Immature natural killer cell (primary cell): ENCODE measurements at regions not wholly inside any gene's neighbourhood (a gene's known extent, or its start where the extent isn't known, plus 50 kb on each side); places are given as distances from the start of the nearest gene placed in this dataset.
A peak's percentile ranks its signal among the peaks of the same experiment; 100 is the strongest.

Experiments
- DNase-seq, 3 donors: peaks; one replicate each; pipeline ENCODE4 v3.0.0; 2022; ENCODE audit warnings: mixed read lengths in 1 of 3
- H3K27ac Mint-ChIP-seq, 6 donors: one replicate each; pipeline ENCODE4 v1.8.0; 2020; ENCODE audit warnings: mixed read lengths in 6 of 6, mild to moderate bottlenecking in 5 of 6, inconsistent platforms in 4 of 6, moderate library complexity in 3 of 6
- H3K27me3 Mint-ChIP-seq, 3 donors: one replicate each; pipeline ENCODE4 v1.8.0; 2020 to 2021; ENCODE audit warnings: low read depth in 3 of 3, mild to moderate bottlenecking in 3 of 3, mixed read lengths in 3 of 3, moderate library complexity in 3 of 3, inconsistent platforms in 1 of 3
- H3K36me3 Mint-ChIP-seq, 3 donors: one replicate each; pipeline ENCODE4 v1.8.0; 2020; ENCODE audit warnings: mixed read lengths in 3 of 3, inconsistent platforms in 2 of 3, mild to moderate bottlenecking in 2 of 3
- H3K4me1 Mint-ChIP-seq, 2 donors: one replicate each; pipeline ENCODE4 v1.8.0; 2020; ENCODE audit warnings: inconsistent platforms in 2 of 2, mild to moderate bottlenecking in 2 of 2, mixed read lengths in 2 of 2, moderate library complexity in 1 of 2
- H3K4me3 Mint-ChIP-seq, 5 donors: one replicate each; pipeline ENCODE4 v1.8.0; 2020; ENCODE audit warnings: mild to moderate bottlenecking in 5 of 5, mixed read lengths in 5 of 5, inconsistent platforms in 3 of 5, moderate library complexity in 3 of 5
- H3K9me3 Mint-ChIP-seq, 6 donors: one replicate each; pipeline ENCODE4 v1.8.0; 2020; ENCODE audit warnings: mild to moderate bottlenecking in 6 of 6, mixed read lengths in 6 of 6, inconsistent platforms in 4 of 6, moderate library complexity in 3 of 6

DNA sequence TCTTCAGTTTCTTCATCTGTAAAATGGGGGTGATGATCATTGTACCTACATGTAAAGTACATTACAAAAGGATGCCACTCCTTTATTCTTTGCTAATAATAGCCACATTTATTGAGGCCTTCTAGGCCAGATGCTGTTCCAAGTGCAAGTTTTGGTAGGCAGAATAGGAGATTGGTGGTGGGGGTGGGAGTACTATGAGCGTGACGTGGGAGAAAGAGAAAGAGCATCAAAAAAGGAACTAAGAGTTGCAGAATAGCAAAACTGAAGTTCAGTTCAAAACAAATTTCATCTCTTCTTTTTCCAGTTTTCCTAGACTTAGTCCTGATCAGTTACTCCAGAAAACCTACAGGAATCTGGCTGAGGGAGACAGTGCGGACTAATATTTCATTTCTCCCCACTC lies 174.1 kb downstream of the SNX18 start:
- peaks cover 0 to 2% (median 0%) of the 10 kb centered on the region in 6 donors for H3K9me3 Mint-ChIP-seq
- no peak overlapping the region for H3K27ac Mint-ChIP-seq
- H3K4me1 Mint-ChIP-seq, result peaks cover 22 to 24% of the 10 kb centered on the region in 2 donors
- peaks cover 0 to 3% (median 0%) of the 10 kb centered on the region in 3 donors for H3K36me3 Mint-ChIP-seq
- no peak overlapping the region for H3K4me3 Mint-ChIP-seq
- no peak for DNase-seq
- peaks cover 0 to 6% (median 0%) of the 10 kb centered on the region in 3 donors for H3K27me3 Mint-ChIP-seq

DNA sequence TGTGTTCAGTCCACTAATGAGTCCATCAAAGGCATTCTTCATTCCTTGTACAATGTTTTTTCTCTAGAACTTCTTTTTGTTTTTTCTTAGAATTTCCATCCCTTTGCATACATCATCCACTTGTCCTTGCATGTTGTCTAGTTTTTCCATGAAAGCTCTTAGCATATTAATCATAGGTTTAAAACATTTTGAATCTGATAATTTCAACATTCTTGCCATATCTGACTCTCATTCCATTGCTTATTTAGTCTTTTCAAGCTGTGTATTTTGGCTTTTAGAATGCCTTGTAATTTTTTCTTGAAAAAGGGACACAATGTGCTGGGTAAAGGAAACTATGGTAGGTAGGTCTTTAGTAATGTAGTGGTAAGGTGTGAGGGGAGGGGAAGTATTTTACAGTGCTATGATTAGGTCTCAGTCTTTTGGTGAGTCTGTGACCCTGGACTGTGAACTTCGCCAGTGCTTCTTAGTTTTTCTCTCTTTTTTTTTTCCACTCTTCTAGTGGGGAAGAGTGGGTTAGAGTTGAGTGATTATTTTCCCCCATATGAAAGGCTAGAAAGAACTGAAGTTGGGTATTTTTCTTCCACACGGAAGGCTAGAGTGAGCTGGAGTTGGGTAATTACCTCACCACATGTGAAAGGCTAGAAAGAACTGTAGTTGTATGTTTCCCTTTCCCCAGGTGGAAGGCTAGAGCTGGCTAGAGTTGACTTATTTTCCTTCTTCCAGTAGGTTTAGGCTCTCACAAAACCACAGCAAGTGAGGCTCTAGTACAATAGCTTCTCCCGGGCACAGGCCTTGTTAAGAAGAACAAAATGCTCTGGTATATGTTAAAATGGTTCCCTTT lies 172.1 kb downstream of the SNX18 start:
- H3K4me3 Mint-ChIP-seq, result peak overlapping the region in 1 of 5 donors; percentile 22
- peaks cover 0 to 2% (median 0%) of the 10 kb centered on the region in 6 donors for H3K9me3 Mint-ChIP-seq
- no peak overlapping the region for H3K27ac Mint-ChIP-seq
- peaks cover 0 to 6% (median 0%) of the 10 kb centered on the region in 3 donors for H3K27me3 Mint-ChIP-seq
- no peaks in the 10 kb centered on the region for H3K36me3 Mint-ChIP-seq
- no peak for DNase-seq
- peaks cover 24% of the 10 kb centered on the region in 2 donors for H3K4me1 Mint-ChIP-seq

DNA sequence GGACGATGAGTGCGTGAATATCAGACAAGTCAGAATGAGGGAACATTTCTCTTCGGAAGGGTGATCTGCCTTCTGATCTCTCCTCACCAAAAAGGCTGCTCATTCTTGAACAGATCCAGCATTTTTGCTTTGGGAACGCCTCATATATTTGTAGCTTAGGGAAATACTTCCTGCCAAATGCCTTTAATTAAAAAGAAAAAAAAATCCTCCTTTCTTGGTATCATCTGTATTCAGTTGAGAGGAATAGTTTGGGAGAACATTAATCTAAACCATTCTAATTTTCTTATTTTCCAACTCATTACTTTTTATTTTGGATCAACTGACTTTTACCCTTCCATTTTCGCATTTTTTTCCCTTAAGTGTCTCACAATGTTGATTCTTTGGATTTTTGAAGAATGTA lies 163.4 kb downstream of the SNX18 start:
- H3K27ac Mint-ChIP-seq, result no peak overlapping the region
- H3K4me1 Mint-ChIP-seq, result peaks cover 12 to 16% of the 10 kb centered on the region in 2 donors
- peaks cover 0 to 4% (median 0%) of the 10 kb centered on the region in 3 donors for H3K36me3 Mint-ChIP-seq
- H3K9me3 Mint-ChIP-seq, result no peaks in the 10 kb centered on the region
- H3K4me3 Mint-ChIP-seq, result no peak overlapping the region
- peaks cover 0 to 4% (median 2%) of the 10 kb centered on the region in 3 donors for H3K27me3 Mint-ChIP-seq
- DNase-seq, result no peak

DNA sequence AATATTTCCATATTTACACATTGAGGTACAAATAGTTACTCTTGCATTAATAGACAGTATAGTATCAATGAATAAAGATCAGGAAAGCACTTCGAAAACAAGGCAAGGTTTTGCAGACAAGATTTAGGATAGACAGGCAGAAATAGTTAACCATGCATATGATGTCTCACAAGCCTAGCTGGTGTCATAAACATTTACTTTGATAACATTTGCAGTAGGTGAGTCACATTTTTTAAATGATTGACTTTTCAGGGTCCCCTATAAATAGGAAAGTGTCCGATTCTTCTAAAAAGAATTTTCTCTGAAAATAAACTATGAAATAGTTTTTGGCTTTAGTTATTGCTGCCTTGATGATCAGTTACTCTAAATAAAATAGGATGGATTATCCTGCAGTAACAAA lies 162.1 kb downstream of the SNX18 start:
- Mint-ChIP-seq H3K36me3 (peaks cover 0 to 4% (median 0%) of the 10 kb centered on the region in 3 donors), H3K4me1 (peaks cover 22 to 29% of the 10 kb centered on the region in 2 donors), H3K4me3 (no peak overlapping the region), H3K27me3 (peaks cover 2 to 4% (median 2%) of the 10 kb centered on the region in 3 donors), H3K9me3 (no peaks in the 10 kb centered on the region), H3K27ac (no peak overlapping the region)
- no peak for DNase-seq

DNA sequence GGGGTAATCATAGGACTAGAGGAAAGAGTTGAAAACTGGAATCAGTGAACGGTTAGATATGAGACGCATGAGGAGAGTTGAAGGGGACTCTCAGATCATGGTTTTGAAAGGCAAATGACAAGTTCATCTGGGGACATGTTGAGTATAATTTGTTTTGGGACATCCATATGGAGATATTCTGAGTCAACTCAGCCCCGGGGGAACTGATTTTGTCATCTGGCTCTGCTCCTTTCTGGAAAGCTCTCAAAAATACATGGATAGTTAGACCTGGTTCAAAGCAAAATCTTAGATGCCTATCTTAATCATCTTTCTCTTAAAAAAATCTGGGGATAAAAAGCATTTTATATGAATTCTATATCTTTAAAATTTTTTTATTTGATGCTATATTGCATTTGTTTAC lies 161.2 kb downstream of the SNX18 start:
- Mint-ChIP-seq H3K4me3 (no peak overlapping the region), H3K27ac (no peak overlapping the region), H3K4me1 (peaks cover 31 to 39% of the 10 kb centered on the region in 2 donors), H3K9me3 (no peaks in the 10 kb centered on the region), H3K27me3 (peaks cover 2 to 4% (median 3%) of the 10 kb centered on the region in 3 donors), H3K36me3 (peaks cover 0 to 4% (median 0%) of the 10 kb centered on the region in 3 donors)
- no peak for DNase-seq

DNA sequence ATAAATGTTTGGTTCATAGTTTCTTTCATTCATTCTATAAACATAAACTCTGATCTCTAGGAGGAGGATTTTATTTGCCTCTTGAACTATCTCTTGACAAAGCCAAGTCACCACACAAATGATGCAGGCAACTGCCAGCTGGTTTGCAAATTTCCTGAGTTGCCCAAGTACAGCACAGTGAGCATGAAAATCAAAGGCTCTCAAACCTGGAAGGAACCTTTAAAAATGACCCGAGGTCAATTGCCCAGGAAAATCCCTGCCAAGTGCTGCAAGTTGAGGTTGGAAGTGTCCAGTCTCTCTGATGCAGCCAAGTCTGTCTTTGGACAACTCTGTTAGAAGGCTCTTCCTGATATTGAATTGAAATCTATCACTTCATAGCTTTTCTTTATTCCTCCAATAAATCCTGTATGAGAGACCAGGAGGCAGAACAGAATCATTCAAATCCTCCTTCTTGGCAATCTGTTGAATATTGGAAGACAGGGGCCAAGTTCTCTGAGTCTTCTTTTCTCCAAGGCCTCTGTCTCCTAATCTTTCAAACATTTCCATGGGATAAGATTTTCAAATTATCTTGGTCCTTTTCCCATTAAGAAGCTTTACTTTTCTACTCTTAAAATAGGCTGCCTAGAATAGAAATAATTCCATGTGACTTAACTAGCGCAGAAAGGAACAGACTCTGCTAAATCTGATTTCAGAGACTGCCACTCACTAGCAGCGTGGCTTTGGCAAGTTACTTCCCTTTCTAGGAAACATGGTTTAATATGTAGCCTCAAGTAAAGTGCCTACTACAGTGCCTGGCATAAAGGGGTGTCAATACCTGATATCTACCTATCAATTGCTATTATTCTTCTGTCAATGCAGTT lies 159.2 kb downstream of the SNX18 start:
- H3K27me3 Mint-ChIP-seq, result peaks cover 2 to 3% (median 2%) of the 10 kb centered on the region in 3 donors
- H3K9me3 Mint-ChIP-seq, result no peaks in the 10 kb centered on the region
- peak overlapping the region in 3 of 6 donors; percentile 14 to 42 (median 15) for H3K27ac Mint-ChIP-seq
- H3K4me3 Mint-ChIP-seq, result no peak overlapping the region
- no peaks in the 10 kb centered on the region for H3K36me3 Mint-ChIP-seq
- no peak for DNase-seq
- peaks cover 48 to 59% of the 10 kb centered on the region in 2 donors for H3K4me1 Mint-ChIP-seq

DNA sequence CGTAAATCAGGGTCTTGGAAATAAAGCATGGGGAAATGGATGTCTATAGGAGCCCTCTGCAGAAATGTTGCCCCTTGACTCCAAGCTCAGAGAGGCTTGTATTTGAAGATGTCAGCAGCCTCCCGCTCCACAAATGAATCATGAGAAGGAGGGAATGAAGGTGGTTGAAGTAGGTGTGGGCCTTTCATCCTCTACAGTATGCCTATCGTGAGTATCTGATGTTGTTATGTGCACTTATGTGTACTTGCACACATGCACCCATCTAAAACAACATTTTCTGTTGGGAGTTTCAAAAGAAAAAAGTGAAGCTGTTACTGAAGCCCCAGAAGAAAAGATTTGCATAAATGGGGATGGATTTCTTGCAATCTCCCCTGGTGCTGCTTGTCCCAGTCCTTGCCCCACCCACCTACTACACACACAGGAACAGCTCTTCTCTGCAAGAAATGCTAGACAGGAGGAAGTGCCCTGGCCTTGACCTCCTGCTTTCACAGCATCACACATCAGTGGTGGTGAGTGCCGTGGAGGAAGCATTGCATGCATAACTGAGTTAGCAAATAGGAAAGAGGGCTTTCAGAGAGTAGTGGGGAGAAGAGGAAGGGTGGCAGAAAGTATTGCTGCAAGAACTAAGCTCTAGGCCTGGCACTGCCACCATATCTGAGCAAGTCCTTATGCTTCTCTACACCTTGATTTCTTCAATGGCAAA lies 156.1 kb downstream of the SNX18 start:
- Mint-ChIP-seq H3K9me3 (no peaks in the 10 kb centered on the region), H3K36me3 (no peaks in the 10 kb centered on the region), H3K4me1 (peaks cover 68 to 85% of the 10 kb centered on the region in 2 donors), H3K27me3 (peaks cover 2 to 3% (median 2%) of the 10 kb centered on the region in 3 donors), H3K4me3 (peak overlapping the region; percentile 17 to 72 (median 64)), H3K27ac (peak overlapping the region; percentile 69 to 94 (median 87))
- peak; percentile 74 to 75 (median 74) for DNase-seq

DNA sequence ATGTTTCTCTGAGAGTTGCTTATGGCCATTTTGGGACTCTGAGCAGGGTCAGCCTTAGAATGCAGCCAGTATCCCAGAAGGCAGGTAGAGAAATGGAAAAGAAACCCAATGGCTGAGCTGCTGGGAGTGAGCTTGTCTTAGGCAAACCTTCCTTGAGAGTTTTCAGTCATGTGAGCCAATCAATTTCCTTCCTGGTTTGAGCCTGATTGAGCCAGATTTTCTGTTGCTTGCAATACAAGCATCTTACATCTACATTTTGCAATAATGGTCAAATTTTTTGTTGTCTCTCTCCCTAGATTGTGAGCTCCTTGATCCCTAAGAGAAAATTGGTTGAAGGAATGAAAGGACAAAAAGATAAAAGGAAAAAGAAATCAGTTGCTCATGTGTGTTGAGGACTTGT lies 155.3 kb downstream of the SNX18 start:
- H3K36me3 Mint-ChIP-seq, result peaks cover 0 to 6% (median 5%) of the 10 kb centered on the region in 3 donors
- H3K9me3 Mint-ChIP-seq, result peaks cover 0 to 2% (median 0%) of the 10 kb centered on the region in 6 donors
- peak overlapping the region in 3 of 5 donors; percentile 8 to 72 (median 12) for H3K4me3 Mint-ChIP-seq
- H3K4me1 Mint-ChIP-seq, result peaks cover 68 to 85% of the 10 kb centered on the region in 2 donors
- H3K27me3 Mint-ChIP-seq, result peaks cover 0 to 3% (median 2%) of the 10 kb centered on the region in 3 donors
- DNase-seq, result no peak
- H3K27ac Mint-ChIP-seq, result peak overlapping the region; percentile 69 to 94 (median 87)

DNA sequence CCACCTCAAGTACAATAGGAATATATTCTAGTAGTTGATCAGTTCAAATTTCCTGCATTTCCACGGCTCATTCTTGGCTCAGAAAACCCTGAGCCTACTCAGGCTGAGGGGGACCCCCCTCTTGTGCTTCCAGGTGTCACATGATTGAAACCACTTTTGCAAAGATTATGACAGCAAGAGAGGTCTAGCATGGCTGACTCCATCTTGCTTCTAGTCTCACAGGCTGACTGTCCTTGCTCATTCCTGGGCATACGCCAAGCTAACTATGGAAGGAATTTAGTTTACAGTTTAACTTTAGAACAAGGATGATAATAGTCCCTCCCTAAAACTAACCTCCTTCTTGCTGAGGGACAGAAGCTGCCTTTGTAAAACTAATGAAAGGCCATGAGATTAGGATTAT lies 154.1 kb downstream of the SNX18 start:
- H3K27ac Mint-ChIP-seq, result peak overlapping the region in 3 of 6 donors; percentile 18 to 76 (median 30)
- H3K36me3 Mint-ChIP-seq, result peaks cover 1 to 7% (median 5%) of the 10 kb centered on the region in 3 donors
- H3K27me3 Mint-ChIP-seq, result peaks cover 0 to 3% (median 2%) of the 10 kb centered on the region in 3 donors
- DNase-seq, result no peak
- H3K4me1 Mint-ChIP-seq, result peaks cover 65 to 76% of the 10 kb centered on the region in 2 donors
- peaks cover 0 to 2% (median 0%) of the 10 kb centered on the region in 6 donors for H3K9me3 Mint-ChIP-seq
- H3K4me3 Mint-ChIP-seq, result no peak overlapping the region

DNA sequence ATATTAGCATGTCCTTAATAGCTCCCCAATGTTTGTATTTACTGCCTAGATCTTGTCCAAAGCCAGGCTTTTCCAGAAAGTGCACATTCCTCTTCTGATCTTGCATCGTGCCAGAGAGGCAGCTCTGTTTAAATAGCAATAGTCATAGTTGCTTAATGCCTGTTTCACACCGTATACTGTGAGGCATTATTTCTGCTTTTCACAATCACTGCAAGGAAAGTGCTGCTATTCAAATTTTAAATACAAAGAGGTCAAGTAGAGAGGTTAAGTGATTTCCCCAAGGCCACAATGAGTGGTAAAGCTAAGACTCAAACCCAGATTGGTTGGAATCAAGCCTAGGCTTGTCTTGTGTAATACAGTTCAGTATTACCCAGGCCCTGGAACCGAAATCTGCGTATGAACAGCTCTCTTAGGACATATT lies 153.6 kb downstream of the SNX18 start:
- Mint-ChIP-seq H3K4me3 (no peak overlapping the region), H3K36me3 (peaks cover 4 to 10% (median 5%) of the 10 kb centered on the region in 3 donors), H3K9me3 (peaks cover 0 to 2% (median 0%) of the 10 kb centered on the region in 6 donors), H3K27ac (peak overlapping the region in 4 of 6 donors; percentile 25 to 76 (median 64)), H3K4me1 (peaks cover 59 to 70% of the 10 kb centered on the region in 2 donors), H3K27me3 (peaks cover 0 to 3% (median 1%) of the 10 kb centered on the region in 3 donors)
- no peak for DNase-seq

DNA sequence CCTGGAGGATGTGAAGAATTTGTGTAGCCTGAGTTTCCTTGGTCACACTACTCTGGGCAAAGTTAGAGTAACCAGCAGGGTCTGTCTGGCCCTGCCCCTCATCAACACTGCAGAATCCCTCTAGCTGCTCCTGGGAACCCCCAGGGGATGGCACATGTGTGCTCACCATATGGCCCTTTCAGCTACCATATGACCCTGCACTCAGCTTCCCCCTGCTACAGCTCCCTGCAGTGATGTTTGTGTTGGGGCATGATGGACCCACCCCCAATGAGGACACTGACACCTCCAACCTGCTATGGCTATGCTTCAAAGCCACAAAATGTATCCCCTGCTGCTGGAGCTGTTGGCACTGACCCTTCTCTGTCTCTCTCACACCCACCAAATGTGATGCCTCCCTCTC lies 152.7 kb downstream of the SNX18 start:
- Mint-ChIP-seq H3K27ac (peak overlapping the region in 5 of 6 donors; percentile 31 to 76 (median 55)), H3K9me3 (peaks cover 0 to 2% (median 0%) of the 10 kb centered on the region in 6 donors), H3K27me3 (peaks cover 0 to 3% (median 0%) of the 10 kb centered on the region in 3 donors), H3K4me3 (peak overlapping the region in 2 of 5 donors; percentile 54 to 59), H3K4me1 (peaks cover 53 to 62% of the 10 kb centered on the region in 2 donors), H3K36me3 (peaks cover 4 to 10% (median 5%) of the 10 kb centered on the region in 3 donors)
- DNase-seq, result no peak

DNA sequence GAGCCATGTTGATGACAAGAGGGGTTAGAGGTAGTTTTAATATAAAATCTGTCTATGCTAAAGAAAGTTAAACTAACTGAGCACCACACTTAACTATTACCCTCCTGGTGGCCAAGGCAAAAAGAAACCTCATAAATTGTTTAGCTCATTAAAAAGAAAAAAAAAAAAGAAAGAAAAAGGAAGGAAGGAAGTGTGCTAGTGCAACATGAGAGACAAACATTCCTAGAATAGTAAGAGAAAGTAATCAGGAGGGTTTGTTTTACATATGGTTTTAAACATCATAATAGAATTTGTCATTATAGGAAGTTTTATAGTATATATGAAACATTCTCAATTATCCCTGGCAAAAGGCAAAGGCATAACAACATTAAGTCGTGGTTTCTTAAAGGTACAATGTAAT lies 152.3 kb downstream of the SNX18 start:
- peak overlapping the region in 5 of 6 donors; percentile 47 to 67 (median 61) for H3K27ac Mint-ChIP-seq
- peaks cover 0 to 2% (median 0%) of the 10 kb centered on the region in 6 donors for H3K9me3 Mint-ChIP-seq
- DNase-seq, result no peak
- H3K36me3 Mint-ChIP-seq, result peaks cover 4 to 10% (median 5%) of the 10 kb centered on the region in 3 donors
- H3K4me3 Mint-ChIP-seq, result peak overlapping the region in 2 of 5 donors; percentile 54 to 59
- H3K4me1 Mint-ChIP-seq, result peaks cover 48 to 57% of the 10 kb centered on the region in 2 donors
- peaks cover 0 to 3% (median 0%) of the 10 kb centered on the region in 3 donors for H3K27me3 Mint-ChIP-seq

DNA sequence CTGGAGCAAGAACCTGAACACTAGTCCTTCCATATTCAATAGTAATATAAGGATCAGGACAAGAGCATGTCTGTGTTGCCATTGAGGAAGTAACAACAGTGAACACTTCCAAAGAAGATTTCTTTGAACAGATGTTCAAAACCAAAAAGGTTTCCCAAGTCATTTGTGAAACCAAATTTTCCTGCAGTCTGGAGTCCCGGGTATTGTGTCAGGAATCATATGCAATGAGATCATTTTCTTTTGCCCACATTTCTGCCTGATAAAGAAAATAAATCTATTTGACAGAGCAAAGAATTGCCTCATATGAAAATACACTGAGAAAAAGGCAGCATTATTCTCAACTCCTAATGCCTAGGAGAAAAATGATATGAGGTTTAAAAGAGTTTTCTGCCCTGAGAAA lies 151.7 kb downstream of the SNX18 start:
- peaks cover 43 to 52% of the 10 kb centered on the region in 2 donors for H3K4me1 Mint-ChIP-seq

More for the DNA sequence above, 151.7 kb downstream of the SNX18 start:
- no peak overlapping the region for H3K27ac Mint-ChIP-seq
- H3K36me3 Mint-ChIP-seq, result peaks cover 4 to 10% (median 5%) of the 10 kb centered on the region in 3 donors
- DNase-seq, result no peak
- H3K4me3 Mint-ChIP-seq, result peak overlapping the region in 2 of 5 donors; percentile 7 to 59
- H3K27me3 Mint-ChIP-seq, result peaks cover 0 to under 1% (median 0%) of the 10 kb centered on the region in 3 donors
- peaks cover 0 to 2% (median 0%) of the 10 kb centered on the region in 6 donors for H3K9me3 Mint-ChIP-seq
